Adrenal gland (tissue), 9 donors: ENCODE measurements at regions not wholly inside any gene's neighbourhood (a gene's known extent, or its start where the extent isn't known, plus 50 kb on each side); places are given as distances from the start of the nearest gene placed in this dataset.
A peak's percentile ranks its signal among the peaks of the same experiment; 100 is the strongest.

Experiments
- DNase-seq, 7 donors: peaks; one replicate each; pipeline ENCODE4 v3.0.0-alpha.2; 2019 to 2020
- H3K27ac ChIP-seq, 5 donors: fragments of 200-600 bp; sonication (generic) in 4 of 5; 1 replicate in 3 of 5; 2 replicates in 2 of 5; pipeline versions ENCODE4 v1.5.1 to v1.8.0; 2016 to 2020; ENCODE audit warnings: mild to moderate bottlenecking in 1 of 5
- H3K27me3 ChIP-seq: fragments of 200-600 bp; 2 replicates; pipeline ENCODE4 v1.8.0; 2021
- H3K36me3 ChIP-seq, 2 donors: fragments of 200-600 bp; replicated peaks in 1 of 2; 1 replicate in 1 of 2; 2 replicates in 1 of 2; pipeline versions ENCODE4 v1.5.1 to v1.8.0; 2018 to 2022
- H3K4me1 ChIP-seq, 2 donors: fragments of 200-600 bp; replicated peaks in 1 of 2; 1 replicate in 1 of 2; 2 replicates in 1 of 2; pipeline versions ENCODE4 v1.5.1 to v1.8.0; 2018 to 2021
- H3K4me3 ChIP-seq, 4 donors: fragments of 200-600 bp; sonication (generic) in 3 of 4; one replicate each; pipeline ENCODE4 v1.5.1; 2016 to 2018
- H3K9me3 ChIP-seq, 3 donors: fragments of 200-600 bp; sonication (generic) in 1 of 3; replicated peaks in 1 of 3; 1 replicate in 2 of 3; 2 replicates in 1 of 3; pipeline versions ENCODE4 v1.5.1 to v1.8.0; 2016 to 2021
- POLR2A ChIP-seq, 2 donors: fragments of 450-650 bp; IDR thresholded peaks; one replicate each; pipeline ENCODE4 v1.6.1; 2017; ENCODE audit warnings: antibody characterized with exemption in 2 of 2, mild to moderate bottlenecking in 2 of 2, moderate library complexity in 1 of 2
- WGBS, 4 donors: extraction: QIAGEN DNeasy Blood & Tissue Kit in 2 of 4; methylation state at CpG; one replicate each; pipeline versions ENCODE4 v1.1.5 to v1.1.7; 2013 to 2017; 5-methylcytosine and 5-hydroxymethylcytosine counted together
- intact Hi-C, 2 donors: fragments of 100-400 bp; cut with DNase I; formaldehyde crosslinking; loops; one replicate each; pipeline versions ENCODE4 v1.14.1 to v1.15.0; 2022 to 2023
- TF ChIP-seq, protein P1 (sequence below), 6 experiments: fragments of 450-650 bp in 4 of 6; fragments of 200-600 bp in 2 of 6; sonication (generic) in 1 of 6; IDR thresholded peaks; 1 replicate in 5 of 6; 2 replicates in 1 of 6; pipeline versions ENCODE4 v1.5.1 to v1.8.0; 2016 to 2021; ENCODE audit warnings: antibody characterized with exemption in 6 of 6, mild to moderate bottlenecking in 2 of 6, moderate library complexity in 1 of 6
- donor health status: healthy with polysubstance abuse.
- donor health status: Bipolar disorder and iron deficiency.
- donor health status: DM: yes; HTN: yes; CAD: no.
- donor health status: DM: no; HTN: no; CAD: no.
- donor health status: DM: no; HTN: no; CAD: no.

DNA sequence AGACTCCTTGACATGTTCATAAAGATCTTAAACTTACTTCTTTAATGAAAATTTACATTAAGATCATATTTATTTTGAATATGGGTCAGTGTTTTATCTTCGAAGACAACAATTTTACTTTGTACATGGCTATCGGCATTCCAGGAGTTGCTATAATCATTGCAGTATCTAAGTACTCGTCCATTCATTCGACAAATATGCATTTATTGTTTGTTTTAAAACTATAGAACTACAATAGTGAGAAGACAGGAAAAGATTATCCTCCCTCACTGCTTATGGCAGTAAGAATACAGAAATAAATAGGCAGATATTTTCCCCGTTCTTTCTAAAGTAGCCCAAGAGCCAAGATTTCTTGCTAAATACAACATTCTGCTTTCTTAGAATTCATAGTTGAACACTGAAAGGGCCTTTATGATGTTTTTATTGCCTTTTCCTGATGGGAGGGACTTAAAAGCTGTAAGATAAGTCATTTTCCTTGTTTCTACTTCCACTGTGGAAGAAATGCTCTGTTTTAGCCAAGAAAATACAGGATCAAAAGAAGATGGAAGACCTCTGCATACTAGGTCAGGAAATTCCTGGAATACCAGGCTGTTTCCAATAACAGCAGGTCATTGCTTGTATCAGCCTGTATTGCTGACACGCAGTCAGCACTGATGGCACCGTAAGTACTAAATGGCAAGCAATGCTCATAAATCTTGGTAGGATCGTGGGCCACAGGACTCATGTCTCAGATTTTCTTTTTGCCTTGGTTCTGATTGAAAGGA, 521.0 kb upstream of the ATP2B1 start:
- no peak overlapping the region for H3K4me3 ChIP-seq

DNA sequence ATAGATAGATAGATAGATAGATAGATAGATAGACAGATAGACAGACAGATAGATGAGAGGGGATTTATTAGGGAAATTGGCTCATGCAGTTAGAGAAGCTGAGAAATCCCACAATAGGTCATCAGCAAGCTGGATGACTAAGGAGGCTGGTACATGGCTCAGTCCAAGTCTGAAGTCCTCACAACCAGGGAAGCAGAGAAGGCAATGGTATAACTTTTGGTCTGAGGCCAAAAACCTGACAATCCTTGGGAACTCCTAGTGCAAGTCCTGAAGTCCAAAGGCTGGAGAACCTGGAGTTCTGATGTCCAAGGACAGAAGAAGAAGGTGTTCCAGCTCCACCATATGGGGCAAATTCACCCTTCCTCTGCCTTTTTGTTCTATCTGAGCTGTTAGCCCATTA, 517.6 kb upstream of the ATP2B1 start:
- Histone ChIP-seq H3K36me3 (no peaks in the 10 kb centered on the region), H3K27me3 (no peaks in the 10 kb centered on the region), H3K4me1 (no peaks in the 10 kb centered on the region), H3K9me3 (no peaks in the 10 kb centered on the region), H3K4me3 (no peak overlapping the region), H3K27ac (no peak overlapping the region)
- intact Hi-C loops: no loop called here
- DNase-seq: no peak
- no peak for TF ChIP-seq POLR2A (IDR thresholded peaks at IDR 0.05)
- TF ChIP-seq, protein P1, sequence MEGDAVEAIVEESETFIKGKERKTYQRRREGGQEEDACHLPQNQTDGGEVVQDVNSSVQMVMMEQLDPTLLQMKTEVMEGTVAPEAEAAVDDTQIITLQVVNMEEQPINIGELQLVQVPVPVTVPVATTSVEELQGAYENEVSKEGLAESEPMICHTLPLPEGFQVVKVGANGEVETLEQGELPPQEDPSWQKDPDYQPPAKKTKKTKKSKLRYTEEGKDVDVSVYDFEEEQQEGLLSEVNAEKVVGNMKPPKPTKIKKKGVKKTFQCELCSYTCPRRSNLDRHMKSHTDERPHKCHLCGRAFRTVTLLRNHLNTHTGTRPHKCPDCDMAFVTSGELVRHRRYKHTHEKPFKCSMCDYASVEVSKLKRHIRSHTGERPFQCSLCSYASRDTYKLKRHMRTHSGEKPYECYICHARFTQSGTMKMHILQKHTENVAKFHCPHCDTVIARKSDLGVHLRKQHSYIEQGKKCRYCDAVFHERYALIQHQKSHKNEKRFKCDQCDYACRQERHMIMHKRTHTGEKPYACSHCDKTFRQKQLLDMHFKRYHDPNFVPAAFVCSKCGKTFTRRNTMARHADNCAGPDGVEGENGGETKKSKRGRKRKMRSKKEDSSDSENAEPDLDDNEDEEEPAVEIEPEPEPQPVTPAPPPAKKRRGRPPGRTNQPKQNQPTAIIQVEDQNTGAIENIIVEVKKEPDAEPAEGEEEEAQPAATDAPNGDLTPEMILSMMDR (IDR thresholded peaks at IDR 0.05): no peak

More for the DNA sequence above, 521.0 kb upstream of the ATP2B1 start:
- H3K27ac ChIP-seq: no peak overlapping the region
- intact Hi-C loops: no loop called here
- no peaks in the 10 kb centered on the region for H3K27me3 ChIP-seq
- no peak for DNase-seq
- no peaks in the 10 kb centered on the region for H3K4me1 ChIP-seq
- TF ChIP-seq, protein P1 (IDR thresholded peaks at IDR 0.05): no peak
- no peak for TF ChIP-seq POLR2A (IDR thresholded peaks at IDR 0.05)
- no peaks in the 10 kb centered on the region for H3K9me3 ChIP-seq
- H3K36me3 ChIP-seq: no peaks in the 10 kb centered on the region
- WGBS, 4 donors: 52 to 56% (median 55%) methylated on average over 8 of the region's 8 CpGs

DNA sequence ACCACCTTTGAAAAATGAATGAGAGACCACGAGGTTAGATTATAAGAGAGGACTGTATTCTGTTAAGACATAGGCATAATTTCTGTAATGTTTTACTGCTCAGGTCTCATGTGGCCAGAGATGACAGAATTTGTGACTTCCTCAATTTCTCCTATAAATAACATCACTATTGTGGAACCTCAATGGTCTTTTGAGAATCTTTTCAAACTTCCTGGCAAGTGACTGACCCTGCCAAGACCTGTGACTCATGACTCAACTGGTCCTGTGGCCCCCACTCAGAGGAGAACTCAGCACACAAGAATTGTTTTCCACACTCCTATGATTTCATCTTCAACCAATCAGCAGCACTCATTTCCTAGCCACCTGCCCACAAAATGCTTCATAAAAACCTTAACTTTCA, 508.2 kb upstream of the ATP2B1 start:
- Histone ChIP-seq H3K27ac (no peak overlapping the region), H3K27me3 (no peaks in the 10 kb centered on the region), H3K4me1 (no peaks in the 10 kb centered on the region), H3K4me3 (no peak overlapping the region), H3K9me3 (no peaks in the 10 kb centered on the region), H3K36me3 (no peaks in the 10 kb centered on the region)
- peak in 1 of 7 donors; percentile 3 for DNase-seq
- 25 to 52% (median 45%) methylated on average over 1 of the region's 1 CpG for whole genome bisulfite sequencing, 4 donors
- TF ChIP-seq, protein P1 (IDR thresholded peaks at IDR 0.05): no peak
- no peak for TF ChIP-seq POLR2A (IDR thresholded peaks at IDR 0.05)
- intact Hi-C loops: no loop called here

DNA sequence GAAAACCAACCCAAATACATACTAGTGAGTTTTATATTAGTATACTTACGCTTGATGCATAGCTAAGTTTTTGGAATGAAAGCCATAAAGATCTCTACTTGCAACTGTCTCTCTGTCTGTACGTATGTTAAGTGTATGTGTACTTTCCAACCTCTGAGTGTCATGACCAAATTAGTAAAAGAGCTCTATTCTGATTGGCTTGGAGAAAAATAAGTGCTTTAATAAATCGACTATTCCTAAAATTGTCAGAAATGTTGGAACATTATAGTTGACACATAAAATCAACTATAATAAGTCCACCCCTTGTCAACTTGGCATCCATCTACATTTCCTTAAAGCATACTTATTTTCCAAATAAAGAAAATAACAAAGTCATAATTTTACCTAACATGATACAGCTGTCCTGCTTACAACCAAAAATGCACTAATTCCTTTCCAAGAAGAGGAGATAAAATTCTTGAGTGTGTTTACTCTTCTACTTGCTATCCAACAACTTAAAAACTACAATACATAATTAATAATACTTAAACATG, 507.4 kb upstream of the ATP2B1 start:
- TF ChIP-seq POLR2A (IDR thresholded peaks at IDR 0.05): no peak
- TF ChIP-seq, protein P1 (IDR thresholded peaks at IDR 0.05): no peak
- no peak for DNase-seq
- WGBS, 4 donors: 34 to 72% (median 43%) methylated on average over 3 of the region's 3 CpGs
- H3K4me3 ChIP-seq: no peak overlapping the region
- H3K4me1 ChIP-seq: no peaks in the 10 kb centered on the region
- H3K27me3 ChIP-seq: no peaks in the 10 kb centered on the region
- H3K36me3 ChIP-seq: no peaks in the 10 kb centered on the region
- intact Hi-C loops: no loop called here
- no peak overlapping the region for H3K27ac ChIP-seq
- H3K9me3 ChIP-seq: no peaks in the 10 kb centered on the region
